HL-60 (cell line): ENCODE measurements at regions not wholly inside any gene's neighbourhood (a gene's known extent, or its start where the extent isn't known, plus 50 kb on each side); places are given as distances from the start of the nearest gene placed in this dataset.

Source experiments
- DNase-seq, 2 experiments: peaks; one replicate each; pipeline ENCODE4 v3.0.0-alpha.2; 2010 to 2020; ENCODE audit warnings: low read depth in 1 of 2, low spot score in 1 of 2
- H3K27ac ChIP-seq: fragments of 250-450 bp; sonication (Bioruptor Pico); replicated peaks from 2 replicates; pipeline ENCODE4 v1.5.1; 2020; ENCODE audit warnings: mild to moderate bottlenecking, moderate library complexity
- H3K27me3 ChIP-seq: fragments of 250-450 bp; sonication (Bioruptor Pico); 2 replicates; pipeline ENCODE4 v1.5.1; 2021; ENCODE audit warnings: mild to moderate bottlenecking, moderate library complexity; ENCODE audit not compliant: insufficient read depth, poor library complexity, severe bottlenecking
- H3K4me3 ChIP-seq: replicated peaks from 2 replicates; pipeline ENCODE4 v1.5.1; 2011; ENCODE audit warnings: mild to moderate bottlenecking, control low read depth, low read length; ENCODE audit not compliant: insufficient read depth
- GABPA ChIP-seq: IDR thresholded peaks from 2 replicates; pipeline ENCODE4 v1.6.1; 2012; ENCODE audit warnings: low read depth
- POLR2AphosphoS5 ChIP-seq: IDR thresholded peaks from 2 replicates; pipeline ENCODE4 v1.6.1; 2012; ENCODE audit warnings: low read depth
- SPI1 ChIP-seq: IDR thresholded peaks from 2 replicates; pipeline ENCODE4 v1.6.1; 2012; ENCODE audit warnings: low read depth, mild to moderate bottlenecking, borderline replicate concordance
- TF ChIP-seq, protein P1 (sequence below): IDR thresholded peaks from one replicate; pipeline ENCODE4 v1.5.1; 2011; ENCODE audit warnings: low read length, control low read depth, inconsistent platforms; ENCODE audit not compliant: insufficient read depth
- TF ChIP-seq, protein P2 (sequence below): IDR thresholded peaks from 2 replicates; pipeline ENCODE4 v1.6.1; 2012; ENCODE audit warnings: low read depth; ENCODE audit not compliant: insufficient replicate concordance

DNA sequence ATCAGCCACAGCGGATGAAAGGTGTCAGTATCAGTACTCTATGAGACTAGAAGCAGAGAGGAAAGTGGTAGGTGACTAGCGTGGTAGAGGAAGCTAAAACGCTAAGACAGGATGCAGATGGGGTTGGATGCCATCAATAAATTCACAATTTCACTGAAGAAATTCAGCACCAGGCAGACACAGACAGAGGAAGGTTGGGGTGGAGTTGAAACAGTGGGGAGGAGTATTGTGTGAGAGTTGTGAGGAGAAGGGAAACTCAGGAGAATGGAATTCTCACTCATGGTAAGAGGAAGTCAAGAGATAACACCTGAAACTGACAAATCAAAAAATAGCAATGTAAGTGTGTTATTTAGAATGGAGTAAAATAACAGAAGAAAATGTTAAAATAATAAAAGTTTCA, 208.5 kb upstream of the DAB1 start:
- TF ChIP-seq, protein P1, sequence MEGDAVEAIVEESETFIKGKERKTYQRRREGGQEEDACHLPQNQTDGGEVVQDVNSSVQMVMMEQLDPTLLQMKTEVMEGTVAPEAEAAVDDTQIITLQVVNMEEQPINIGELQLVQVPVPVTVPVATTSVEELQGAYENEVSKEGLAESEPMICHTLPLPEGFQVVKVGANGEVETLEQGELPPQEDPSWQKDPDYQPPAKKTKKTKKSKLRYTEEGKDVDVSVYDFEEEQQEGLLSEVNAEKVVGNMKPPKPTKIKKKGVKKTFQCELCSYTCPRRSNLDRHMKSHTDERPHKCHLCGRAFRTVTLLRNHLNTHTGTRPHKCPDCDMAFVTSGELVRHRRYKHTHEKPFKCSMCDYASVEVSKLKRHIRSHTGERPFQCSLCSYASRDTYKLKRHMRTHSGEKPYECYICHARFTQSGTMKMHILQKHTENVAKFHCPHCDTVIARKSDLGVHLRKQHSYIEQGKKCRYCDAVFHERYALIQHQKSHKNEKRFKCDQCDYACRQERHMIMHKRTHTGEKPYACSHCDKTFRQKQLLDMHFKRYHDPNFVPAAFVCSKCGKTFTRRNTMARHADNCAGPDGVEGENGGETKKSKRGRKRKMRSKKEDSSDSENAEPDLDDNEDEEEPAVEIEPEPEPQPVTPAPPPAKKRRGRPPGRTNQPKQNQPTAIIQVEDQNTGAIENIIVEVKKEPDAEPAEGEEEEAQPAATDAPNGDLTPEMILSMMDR, result no peak
- TF ChIP-seq SPI1 (no peak), POLR2AphosphoS5 (no peak), GABPA (no peak)
- TF ChIP-seq, protein P2, sequence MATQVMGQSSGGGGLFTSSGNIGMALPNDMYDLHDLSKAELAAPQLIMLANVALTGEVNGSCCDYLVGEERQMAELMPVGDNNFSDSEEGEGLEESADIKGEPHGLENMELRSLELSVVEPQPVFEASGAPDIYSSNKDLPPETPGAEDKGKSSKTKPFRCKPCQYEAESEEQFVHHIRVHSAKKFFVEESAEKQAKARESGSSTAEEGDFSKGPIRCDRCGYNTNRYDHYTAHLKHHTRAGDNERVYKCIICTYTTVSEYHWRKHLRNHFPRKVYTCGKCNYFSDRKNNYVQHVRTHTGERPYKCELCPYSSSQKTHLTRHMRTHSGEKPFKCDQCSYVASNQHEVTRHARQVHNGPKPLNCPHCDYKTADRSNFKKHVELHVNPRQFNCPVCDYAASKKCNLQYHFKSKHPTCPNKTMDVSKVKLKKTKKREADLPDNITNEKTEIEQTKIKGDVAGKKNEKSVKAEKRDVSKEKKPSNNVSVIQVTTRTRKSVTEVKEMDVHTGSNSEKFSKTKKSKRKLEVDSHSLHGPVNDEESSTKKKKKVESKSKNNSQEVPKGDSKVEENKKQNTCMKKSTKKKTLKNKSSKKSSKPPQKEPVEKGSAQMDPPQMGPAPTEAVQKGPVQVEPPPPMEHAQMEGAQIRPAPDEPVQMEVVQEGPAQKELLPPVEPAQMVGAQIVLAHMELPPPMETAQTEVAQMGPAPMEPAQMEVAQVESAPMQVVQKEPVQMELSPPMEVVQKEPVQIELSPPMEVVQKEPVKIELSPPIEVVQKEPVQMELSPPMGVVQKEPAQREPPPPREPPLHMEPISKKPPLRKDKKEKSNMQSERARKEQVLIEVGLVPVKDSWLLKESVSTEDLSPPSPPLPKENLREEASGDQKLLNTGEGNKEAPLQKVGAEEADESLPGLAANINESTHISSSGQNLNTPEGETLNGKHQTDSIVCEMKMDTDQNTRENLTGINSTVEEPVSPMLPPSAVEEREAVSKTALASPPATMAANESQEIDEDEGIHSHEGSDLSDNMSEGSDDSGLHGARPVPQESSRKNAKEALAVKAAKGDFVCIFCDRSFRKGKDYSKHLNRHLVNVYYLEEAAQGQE, result no peak
- DNase-seq, result no peak
- Histone ChIP-seq H3K4me3 (no peak overlapping the region), H3K27ac (no peak overlapping the region), H3K27me3 (no peaks in the 10 kb centered on the region)

DNA sequence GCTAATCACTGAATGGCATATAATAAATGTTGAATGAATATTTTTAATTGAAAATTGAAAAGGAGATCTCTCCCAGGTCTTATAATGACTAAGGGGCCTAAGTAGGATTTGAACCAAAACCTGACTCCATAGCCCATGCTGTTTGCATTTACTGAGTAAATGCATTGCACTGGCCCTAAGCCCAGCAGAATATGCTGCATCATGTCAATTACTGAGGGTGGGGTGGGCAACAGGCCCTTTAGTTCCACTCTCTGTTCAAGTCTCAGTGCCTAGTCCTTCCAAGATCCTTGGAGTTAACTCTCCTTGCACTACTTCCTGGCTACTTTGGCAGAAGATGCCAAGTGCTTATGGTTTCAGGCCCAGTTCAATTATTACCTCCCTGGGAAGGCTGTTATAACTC, 203.8 kb upstream of the DAB1 start:
- no peak for DNase-seq
- Histone ChIP-seq H3K4me3 (no peak overlapping the region), H3K27ac (no peak overlapping the region), H3K27me3 (no peaks in the 10 kb centered on the region)
- TF ChIP-seq GABPA (no peak), POLR2AphosphoS5 (no peak), SPI1 (no peak)
- TF ChIP-seq, protein P2, result no peak
- TF ChIP-seq, protein P1, result no peak

DNA sequence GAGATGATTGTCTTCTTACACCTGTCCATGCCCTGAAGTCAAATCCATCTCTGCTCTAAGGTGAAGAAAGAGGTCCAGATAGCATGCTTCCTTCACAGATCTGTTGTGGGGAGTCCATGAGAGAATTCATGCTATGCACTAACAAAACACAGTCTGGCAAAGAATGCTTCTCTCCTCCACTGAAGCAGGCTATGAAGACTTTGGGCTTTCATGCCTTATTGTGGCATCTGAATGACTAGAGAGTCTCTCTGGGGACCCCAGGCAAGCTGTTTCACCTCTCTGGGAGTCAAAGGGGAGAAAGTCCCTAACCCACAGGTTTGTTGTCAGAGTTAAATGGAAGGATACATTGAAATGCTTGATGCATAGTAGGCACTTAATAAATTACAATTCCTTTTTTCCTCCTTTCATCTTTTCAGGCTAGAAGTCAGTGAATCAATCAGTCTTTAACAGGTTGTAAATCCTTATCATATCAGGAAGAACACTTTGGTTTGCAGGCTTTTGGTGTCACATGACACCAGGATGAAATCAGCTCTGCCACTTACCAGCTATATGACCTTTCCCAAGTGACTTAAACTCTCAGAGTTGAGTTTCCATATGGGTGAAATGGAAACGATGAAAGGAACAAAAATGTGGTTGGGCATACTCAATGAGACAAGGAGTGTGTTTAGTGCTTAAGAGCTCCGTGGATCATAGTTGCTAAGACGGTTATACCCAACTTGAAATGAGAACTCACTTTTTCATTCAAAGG, 200.1 kb upstream of the DAB1 start:
- H3K4me3 ChIP-seq, result no peak overlapping the region
- TF ChIP-seq, protein P2, result no peak
- TF ChIP-seq GABPA (no peak), SPI1 (no peak), POLR2AphosphoS5 (no peak)
- TF ChIP-seq, protein P1, result no peak
- H3K27me3 ChIP-seq, result no peaks in the 10 kb centered on the region
- no peak for DNase-seq
- no peak overlapping the region for H3K27ac ChIP-seq
